Hepatocyte (in vitro differentiated cells): ENCODE measurements at regions not wholly inside any gene's neighbourhood (a gene's known extent, or its start where the extent isn't known, plus 50 kb on each side); places are given as distances from the start of the nearest gene placed in this dataset.

Source experiments
- EZH2 ChIP-seq: fragments of 200-600 bp; sonication (generic); IDR thresholded peaks from 2 replicates; pipeline ENCODE4 v1.6.1; 2016; ENCODE audit warnings: antibody characterized with exemption, mild to moderate bottlenecking, borderline replicate concordance
- TF ChIP-seq, protein P1 (sequence below): fragments of 200-600 bp; sonication (generic); IDR thresholded peaks from 2 replicates; pipeline ENCODE4 v1.5.1; 2016; ENCODE audit warnings: antibody characterized with exemption, mild to moderate bottlenecking; ENCODE audit not compliant: poor library complexity

DNA sequence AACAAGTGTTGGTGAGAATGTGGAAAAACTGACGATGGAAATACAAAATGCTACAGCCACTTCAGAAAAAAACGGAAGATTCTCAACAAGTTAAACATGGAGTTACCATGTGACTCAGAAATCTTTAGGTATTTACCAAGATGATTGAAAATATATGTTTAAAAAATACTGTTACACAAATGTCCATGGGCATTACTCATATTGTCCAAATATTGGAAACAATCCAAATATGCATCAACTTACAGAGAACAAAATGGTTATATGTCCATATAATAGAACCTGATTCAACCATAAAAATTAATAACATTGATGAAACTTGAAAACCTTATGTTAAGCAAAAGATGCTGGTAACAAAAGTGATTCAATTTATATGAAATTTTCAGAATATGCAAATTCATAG is 1057.7 kb upstream of the TMEM132C start:
- no peak for TF ChIP-seq EZH2
- TF ChIP-seq, protein P1, sequence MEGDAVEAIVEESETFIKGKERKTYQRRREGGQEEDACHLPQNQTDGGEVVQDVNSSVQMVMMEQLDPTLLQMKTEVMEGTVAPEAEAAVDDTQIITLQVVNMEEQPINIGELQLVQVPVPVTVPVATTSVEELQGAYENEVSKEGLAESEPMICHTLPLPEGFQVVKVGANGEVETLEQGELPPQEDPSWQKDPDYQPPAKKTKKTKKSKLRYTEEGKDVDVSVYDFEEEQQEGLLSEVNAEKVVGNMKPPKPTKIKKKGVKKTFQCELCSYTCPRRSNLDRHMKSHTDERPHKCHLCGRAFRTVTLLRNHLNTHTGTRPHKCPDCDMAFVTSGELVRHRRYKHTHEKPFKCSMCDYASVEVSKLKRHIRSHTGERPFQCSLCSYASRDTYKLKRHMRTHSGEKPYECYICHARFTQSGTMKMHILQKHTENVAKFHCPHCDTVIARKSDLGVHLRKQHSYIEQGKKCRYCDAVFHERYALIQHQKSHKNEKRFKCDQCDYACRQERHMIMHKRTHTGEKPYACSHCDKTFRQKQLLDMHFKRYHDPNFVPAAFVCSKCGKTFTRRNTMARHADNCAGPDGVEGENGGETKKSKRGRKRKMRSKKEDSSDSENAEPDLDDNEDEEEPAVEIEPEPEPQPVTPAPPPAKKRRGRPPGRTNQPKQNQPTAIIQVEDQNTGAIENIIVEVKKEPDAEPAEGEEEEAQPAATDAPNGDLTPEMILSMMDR: no peak
